ENCODE measurements at regions not wholly inside any gene's neighbourhood (a gene's known extent, or its start where the extent isn't known, plus 50 kb on each side); places are given as distances from the start of the nearest gene placed in this dataset.

DNA sequence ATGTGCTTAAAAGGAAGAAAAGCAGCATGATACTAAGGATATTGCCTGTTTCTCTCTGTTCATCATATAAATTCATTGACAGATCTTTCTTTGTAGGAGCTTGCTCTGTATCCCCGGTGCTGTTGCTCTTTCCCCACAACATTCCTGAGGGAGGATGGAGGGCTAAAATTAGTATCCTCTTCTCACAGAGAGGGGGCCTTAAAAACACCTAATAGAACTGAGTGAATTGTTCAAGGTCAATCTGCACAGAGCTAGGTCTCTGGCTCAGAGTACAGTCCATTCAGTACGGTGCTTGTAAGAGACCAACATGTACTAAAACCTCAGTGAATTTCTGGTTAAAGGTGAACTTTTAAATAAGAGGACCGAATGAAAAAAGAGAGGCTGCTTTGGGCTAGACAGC, 88.7 kb downstream of the PALM2AKAP2 start:
- TF ChIP-seq EZH2 (IDR thresholded peaks at IDR 0.05; ENCODE audit: insufficient read depth, low read length) (no peak), CTCF (IDR thresholded peaks at IDR 0.05; ENCODE audit: insufficient read depth, low read depth, low read length) (no peak)
